Small intestine (tissue), 7 donors: ENCODE measurements at regions not wholly inside any gene's neighbourhood (a gene's known extent, or its start where the extent isn't known, plus 50 kb on each side); places are given as distances from the start of the nearest gene placed in this dataset.

Source experiments
- DNase-seq, 2 donors: peaks; one replicate each; pipeline versions ENCODE4 v3.0.0 to v3.0.0-alpha.2; 2013
- FAIRE-seq: peaks from 2 replicates; lab custom pipeline; 2012; peaks lifted over from hg19 to GRCh38; lab: Jason Lieb, UNC
- H3K27ac ChIP-seq, 3 donors: one replicate each; pipeline ENCODE4 v1.5.1; 2013; ENCODE audit warnings: low read length in 2 of 3, mild to moderate bottlenecking in 2 of 3, control low read depth in 1 of 3, inconsistent platforms in 1 of 3, low read depth in 1 of 3, moderate library complexity in 1 of 3
- H3K27me3 ChIP-seq, 3 donors: one replicate each; pipeline ENCODE4 v1.6.1; 2013; ENCODE audit warnings: low read length in 3 of 3, inconsistent platforms in 1 of 3; ENCODE audit not compliant: control insufficient read depth in 3 of 3, insufficient read depth in 3 of 3
- H3K36me3 ChIP-seq, 3 donors: one replicate each; pipeline ENCODE4 v1.6.1; 2013; ENCODE audit warnings: low read length in 3 of 3, inconsistent platforms in 1 of 3, low read depth in 1 of 3, mild to moderate bottlenecking in 1 of 3, moderate library complexity in 1 of 3; ENCODE audit not compliant: control insufficient read depth in 3 of 3, insufficient read depth in 2 of 3
- H3K4me1 ChIP-seq, 3 donors: one replicate each; pipeline ENCODE4 v1.6.1; 2013; ENCODE audit warnings: low read length in 2 of 3, inconsistent platforms in 1 of 3, low read depth in 1 of 3, mild to moderate bottlenecking in 1 of 3, moderate library complexity in 1 of 3; ENCODE audit not compliant: control insufficient read depth in 3 of 3, insufficient read depth in 2 of 3
- H3K4me3 ChIP-seq, 3 donors: one replicate each; pipeline ENCODE4 v1.5.1; 2013; ENCODE audit warnings: low read length in 3 of 3, control low read depth in 1 of 3, inconsistent platforms in 1 of 3, low read depth in 1 of 3, mild to moderate bottlenecking in 1 of 3, moderate library complexity in 1 of 3
- H3K9me3 ChIP-seq, 2 donors: one replicate each; pipeline ENCODE4 v1.6.1; 2013; ENCODE audit warnings: low read depth in 1 of 2, low read length in 1 of 2; ENCODE audit not compliant: control insufficient read depth in 2 of 2, insufficient read depth in 1 of 2
- WGBS, 3 donors: extraction: QIAGEN DNeasy Blood & Tissue Kit; methylation state at CpG; one replicate each; pipeline ENCODE4 v1.1.7; 2013; 5-methylcytosine and 5-hydroxymethylcytosine counted together
- donor health status: healthy with polysubstance abuse.
- donor health status: control.
- donor health status: control.
- donor health status: Bipolar disorder and iron deficiency.
- donor health status: healthy.

- H3K9me3 ChIP-seq, result no peaks in the 10 kb centered on the region
- no peaks in the 10 kb centered on the region for H3K27me3 ChIP-seq
- H3K4me3 ChIP-seq, result no peak overlapping the region
- DNase-seq (no peak), FAIRE-seq (no peak)
- no peak overlapping the region for H3K27ac ChIP-seq
- H3K36me3 ChIP-seq, result no peaks in the 10 kb centered on the region
- WGBS, 3 donors, result 88 to 92% (median 88%) methylated on average over 3 of the region's 3 CpGs
- no peaks in the 10 kb centered on the region for H3K4me1 ChIP-seq
Observed at GRCh38 chr20:22776369-22776768, 192.0 kb upstream of the FOXA2 start.

GRCh38 chr20:22779878-22780277 lies 195.5 kb upstream of the FOXA2 start:
- Histone ChIP-seq H3K4me3 (no peak overlapping the region), H3K27me3 (no peaks in the 10 kb centered on the region), H3K9me3 (no peaks in the 10 kb centered on the region), H3K36me3 (no peaks in the 10 kb centered on the region), H3K4me1 (no peaks in the 10 kb centered on the region), H3K27ac (no peak overlapping the region)
- 56 to 69% (median 68%) methylated on average over 2 of the region's 2 CpGs for WGBS, 3 donors
- DNase-seq, result no peak
- no peak for FAIRE-seq

- 64 to 92% (median 66%) methylated on average over 2 of the region's 2 CpGs for WGBS, 3 donors
- peaks cover 0 to 2% (median 0%) of the 10 kb centered on the region in 3 donors for H3K27me3 ChIP-seq
- no peaks in the 10 kb centered on the region for H3K4me1 ChIP-seq
- no peaks in the 10 kb centered on the region for H3K36me3 ChIP-seq
- DNase-seq (no peak), FAIRE-seq (no peak)
- H3K9me3 ChIP-seq, result no peaks in the 10 kb centered on the region
- H3K27ac ChIP-seq, result no peak overlapping the region
- no peak overlapping the region for H3K4me3 ChIP-seq
Observed at GRCh38 chr20:22781869-22782268, 197.5 kb upstream of the FOXA2 start.

GRCh38 chr20:22789676-22790075 lies 205.3 kb upstream of the FOXA2 start:
- H3K36me3 ChIP-seq, result no peaks in the 10 kb centered on the region
- no peak for FAIRE-seq
- 66 to 70% (median 68%) methylated on average over 2 of the region's 2 CpGs for WGBS, 3 donors
- H3K4me3 ChIP-seq, result no peak overlapping the region
- DNase-seq, result no peak
- no peak overlapping the region for H3K27ac ChIP-seq
- H3K27me3 ChIP-seq, result peaks cover 0 to 2% (median 0%) of the 10 kb centered on the region in 3 donors
- no peaks in the 10 kb centered on the region for H3K9me3 ChIP-seq
- H3K4me1 ChIP-seq, result no peaks in the 10 kb centered on the region

- FAIRE-seq (no peak), DNase-seq (no peak)
- Histone ChIP-seq H3K27me3 (no peaks in the 10 kb centered on the region), H3K4me1 (no peaks in the 10 kb centered on the region), H3K4me3 (no peak overlapping the region), H3K9me3 (no peaks in the 10 kb centered on the region), H3K27ac (no peak overlapping the region), H3K36me3 (no peaks in the 10 kb centered on the region)
- 79 to 81% (median 80%) methylated on average over 3 of the region's 3 CpGs for WGBS, 3 donors
Observed at GRCh38 chr20:22791396-22791795, 207.0 kb upstream of the FOXA2 start.

GRCh38 chr20:22791877-22792525 lies 207.6 kb upstream of the FOXA2 start:
- WGBS, 3 donors, result 68 to 73% (median 72%) methylated on average over 3 of the region's 3 CpGs
- Histone ChIP-seq H3K27me3 (no peaks in the 10 kb centered on the region), H3K27ac (no peak overlapping the region), H3K36me3 (no peaks in the 10 kb centered on the region), H3K4me1 (no peaks in the 10 kb centered on the region), H3K9me3 (no peaks in the 10 kb centered on the region), H3K4me3 (no peak overlapping the region)
- FAIRE-seq, result no peak
- DNase-seq, result no peak

GRCh38 chr20:22794200-22794599 lies 209.8 kb upstream of the FOXA2 start:
- no peak for DNase-seq
- H3K27ac ChIP-seq, result no peak overlapping the region
- H3K4me3 ChIP-seq, result no peak overlapping the region
- H3K4me1 ChIP-seq, result no peaks in the 10 kb centered on the region
- no peaks in the 10 kb centered on the region for H3K9me3 ChIP-seq
- no peak for FAIRE-seq
- H3K36me3 ChIP-seq, result no peaks in the 10 kb centered on the region
- no peaks in the 10 kb centered on the region for H3K27me3 ChIP-seq
- 9 to 43% (median 15%) methylated on average over 1 of the region's 1 CpG for WGBS, 3 donors

- Histone ChIP-seq H3K36me3 (no peaks in the 10 kb centered on the region), H3K4me3 (no peak overlapping the region), H3K27ac (no peak overlapping the region), H3K9me3 (no peaks in the 10 kb centered on the region), H3K27me3 (no peaks in the 10 kb centered on the region), H3K4me1 (no peaks in the 10 kb centered on the region)
- DNase-seq (no peak), FAIRE-seq (no peak)
- 55 to 59% (median 58%) methylated on average over 5 of the region's 5 CpGs for WGBS, 3 donors
Observed at GRCh38 chr20:22795433-22795832, 211.1 kb upstream of the FOXA2 start.

- FAIRE-seq, result no peak
- Histone ChIP-seq H3K9me3 (no peaks in the 10 kb centered on the region), H3K4me3 (no peak overlapping the region), H3K27me3 (no peaks in the 10 kb centered on the region), H3K27ac (no peak overlapping the region), H3K4me1 (no peaks in the 10 kb centered on the region), H3K36me3 (no peaks in the 10 kb centered on the region)
- 48 to 63% (median 57%) methylated on average over 4 of the region's 4 CpGs for WGBS, 3 donors
- DNase-seq, result no peak
Observed at GRCh38 chr20:22795871-22796270, 211.5 kb upstream of the FOXA2 start.
